Activated naive CD8-positive, alpha-beta T cell treated with anti-CD3 and anti-CD28 coated beads, Interleukin-2, amount 50 U/mL, for 24 hours (primary cell): ENCODE measurements at regions not wholly inside any gene's neighbourhood (a gene's known extent, or its start where the extent isn't known, plus 50 kb on each side); places are given as distances from the start of the nearest gene placed in this dataset.

Source experiments
- ATAC-seq: fragments of 150-1000 bp; cut with Tn5 transposase; one replicate; pipeline ENCODE4 v1.10.0; 2021
- DNase-seq: peaks from one replicate; pipeline ENCODE4 v3.0.0; 2021
- H3K27ac Mint-ChIP-seq: one replicate; pipeline ENCODE4 v1.8.0; 2021; ENCODE audit warnings: mild to moderate bottlenecking, mixed read lengths
- H3K27me3 Mint-ChIP-seq: one replicate; pipeline ENCODE4 v1.8.0; 2021; ENCODE audit warnings: mixed read lengths
- H3K36me3 Mint-ChIP-seq: one replicate; pipeline ENCODE4 v1.8.0; 2021; ENCODE audit warnings: low read depth, mixed read lengths
- H3K4me1 Mint-ChIP-seq: one replicate; pipeline ENCODE4 v1.8.0; 2021; ENCODE audit warnings: mixed read lengths
- H3K4me3 Mint-ChIP-seq: one replicate; pipeline ENCODE4 v1.8.0; 2021; ENCODE audit warnings: mild to moderate bottlenecking, moderate library complexity, mixed read lengths
- H3K9me3 Mint-ChIP-seq: one replicate; pipeline ENCODE4 v1.8.0; 2021; ENCODE audit warnings: mixed read lengths

- H3K36me3 Mint-ChIP-seq = no peaks in the 10 kb centered on the region
- H3K9me3 Mint-ChIP-seq = no peaks in the 10 kb centered on the region
- peaks cover 50% of the 10 kb centered on the region for H3K4me1 Mint-ChIP-seq
- peaks cover 18% of the 10 kb centered on the region for H3K27me3 Mint-ChIP-seq
- peak overlapping the region; percentile 22 for H3K27ac Mint-ChIP-seq
- ATAC-seq (no peak), DNase-seq (no peak)
- H3K4me3 Mint-ChIP-seq = no peak overlapping the region
These were observed 153.8 kb downstream of the CEBPB start for GRCh38 chr20:50344232-50345071.

GRCh38 chr20:50345712-50346373, 155.2 kb downstream of the CEBPB start:
- peaks cover 48% of the 10 kb centered on the region for H3K4me1 Mint-ChIP-seq
- H3K36me3 Mint-ChIP-seq = no peaks in the 10 kb centered on the region
- ATAC-seq (no peak), DNase-seq (no peak)
- peak overlapping the region; percentile 29 for H3K27ac Mint-ChIP-seq
- H3K27me3 Mint-ChIP-seq = peaks cover 18% of the 10 kb centered on the region
- H3K9me3 Mint-ChIP-seq = no peaks in the 10 kb centered on the region
- no peak overlapping the region for H3K4me3 Mint-ChIP-seq

GRCh38 chr20:50346374-50347283, 156.0 kb downstream of the CEBPB start:
- Mint-ChIP-seq H3K27ac (peak overlapping the region; percentile 29), H3K4me1 (peaks cover 50% of the 10 kb centered on the region), H3K36me3 (no peaks in the 10 kb centered on the region), H3K9me3 (no peaks in the 10 kb centered on the region), H3K4me3 (no peak overlapping the region), H3K27me3 (peaks cover 18% of the 10 kb centered on the region)
- no peak for ATAC-seq
- no peak for DNase-seq

GRCh38 chr20:50347284-50348063, 156.8 kb downstream of the CEBPB start:
- Mint-ChIP-seq H3K4me1 (peaks cover 53% of the 10 kb centered on the region), H3K36me3 (no peaks in the 10 kb centered on the region), H3K4me3 (no peak overlapping the region), H3K9me3 (no peaks in the 10 kb centered on the region), H3K27ac (no peak overlapping the region), H3K27me3 (peaks cover 18% of the 10 kb centered on the region)
- DNase-seq (no peak), ATAC-seq (no peak)

- H3K9me3 Mint-ChIP-seq = no peaks in the 10 kb centered on the region
- peaks cover 18% of the 10 kb centered on the region for H3K27me3 Mint-ChIP-seq
- DNase-seq (no peak), ATAC-seq (no peak)
- H3K4me1 Mint-ChIP-seq = peaks cover 57% of the 10 kb centered on the region
- no peak overlapping the region for H3K4me3 Mint-ChIP-seq
- H3K36me3 Mint-ChIP-seq = no peaks in the 10 kb centered on the region
- no peak overlapping the region for H3K27ac Mint-ChIP-seq
These were observed 157.5 kb downstream of the CEBPB start for GRCh38 chr20:50348096-50348495.

- DNase-seq = no peak
These were observed 159.5 kb upstream of the PTPN1 start for GRCh38 chr20:50350510-50351249.

GRCh38 chr20:50351541-50351940, 158.6 kb upstream of the PTPN1 start:
- Mint-ChIP-seq H3K9me3 (no peaks in the 10 kb centered on the region), H3K27me3 (peaks cover 2% of the 10 kb centered on the region), H3K27ac (no peak overlapping the region), H3K4me3 (no peak overlapping the region), H3K36me3 (no peaks in the 10 kb centered on the region), H3K4me1 (peaks cover 55% of the 10 kb centered on the region)
- ATAC-seq = no peak
- no peak for DNase-seq

More at GRCh38 chr20:50350510-50351249, 159.5 kb upstream of the PTPN1 start:
- H3K27me3 Mint-ChIP-seq = peaks cover 8% of the 10 kb centered on the region
- H3K4me1 Mint-ChIP-seq = peaks cover 61% of the 10 kb centered on the region
- no peaks in the 10 kb centered on the region for H3K36me3 Mint-ChIP-seq
- no peak overlapping the region for H3K4me3 Mint-ChIP-seq
- peak overlapping the region; percentile 52 for H3K27ac Mint-ChIP-seq
- H3K9me3 Mint-ChIP-seq = no peaks in the 10 kb centered on the region
- no peak for ATAC-seq

- Mint-ChIP-seq H3K9me3 (no peaks in the 10 kb centered on the region), H3K36me3 (no peaks in the 10 kb centered on the region), H3K4me1 (peaks cover 40% of the 10 kb centered on the region), H3K4me3 (no peak overlapping the region), H3K27ac (no peak overlapping the region), H3K27me3 (no peaks in the 10 kb centered on the region)
- ATAC-seq (no peak), DNase-seq (no peak)
These were observed 156.8 kb upstream of the PTPN1 start for GRCh38 chr20:50353289-50353961.

- no peaks in the 10 kb centered on the region for H3K27me3 Mint-ChIP-seq
- H3K36me3 Mint-ChIP-seq = no peaks in the 10 kb centered on the region
- DNase-seq = no peak
- no peaks in the 10 kb centered on the region for H3K9me3 Mint-ChIP-seq
- H3K4me3 Mint-ChIP-seq = no peak overlapping the region
- peaks cover 26% of the 10 kb centered on the region for H3K4me1 Mint-ChIP-seq
- ATAC-seq = no peak
- H3K27ac Mint-ChIP-seq = no peak overlapping the region
These were observed 155.2 kb upstream of the PTPN1 start for GRCh38 chr20:50354721-50355589.

- Mint-ChIP-seq H3K36me3 (no peaks in the 10 kb centered on the region), H3K4me1 (peaks cover 19% of the 10 kb centered on the region), H3K27me3 (no peaks in the 10 kb centered on the region), H3K4me3 (no peak overlapping the region), H3K27ac (no peak overlapping the region), H3K9me3 (no peaks in the 10 kb centered on the region)
- ATAC-seq (no peak), DNase-seq (no peak)
These were observed 154.3 kb upstream of the PTPN1 start for GRCh38 chr20:50355590-50356524.

GRCh38 chr20:50356525-50356885, 153.7 kb upstream of the PTPN1 start:
- peaks cover 14% of the 10 kb centered on the region for H3K4me1 Mint-ChIP-seq
- H3K36me3 Mint-ChIP-seq = no peaks in the 10 kb centered on the region
- ATAC-seq (no peak), DNase-seq (no peak)
- H3K4me3 Mint-ChIP-seq = no peak overlapping the region
- H3K27me3 Mint-ChIP-seq = no peaks in the 10 kb centered on the region
- H3K9me3 Mint-ChIP-seq = no peaks in the 10 kb centered on the region
- no peak overlapping the region for H3K27ac Mint-ChIP-seq
